IPS-NIHi11 (cell line): ENCODE measurements at regions not wholly inside any gene's neighbourhood (a gene's known extent, or its start where the extent isn't known, plus 50 kb on each side); places are given as distances from the start of the nearest gene placed in this dataset.

Source experiments
- DNase-seq: peaks from one replicate; pipeline ENCODE4 v3.0.0; 2012; ENCODE audit warnings: mixed read lengths, low spot score

- DNase-seq: no peak
Observed at GRCh38 chr2:192283450-192283849, 88.7 kb upstream of the TMEFF2 start.

DNA sequence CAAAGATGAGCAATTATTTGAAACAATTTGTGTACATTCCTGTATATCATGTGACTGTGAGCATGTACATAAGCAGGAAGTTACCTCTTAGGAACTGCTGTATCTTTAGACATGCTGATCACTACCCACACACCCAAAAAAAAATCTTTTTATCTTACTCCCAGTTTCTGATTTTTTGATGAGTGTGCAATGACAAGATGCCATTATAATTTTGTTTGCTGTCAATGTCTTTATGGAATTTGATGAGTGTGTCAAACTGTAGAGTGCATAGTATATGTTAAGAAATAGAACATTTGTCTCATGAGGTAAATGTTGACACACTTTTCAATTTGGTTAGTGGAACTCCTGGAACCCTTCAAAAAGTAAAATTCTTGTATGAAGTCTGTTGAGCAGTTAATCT is 84.0 kb upstream of the TMEFF2 start:
- DNase-seq: no peak

DNA sequence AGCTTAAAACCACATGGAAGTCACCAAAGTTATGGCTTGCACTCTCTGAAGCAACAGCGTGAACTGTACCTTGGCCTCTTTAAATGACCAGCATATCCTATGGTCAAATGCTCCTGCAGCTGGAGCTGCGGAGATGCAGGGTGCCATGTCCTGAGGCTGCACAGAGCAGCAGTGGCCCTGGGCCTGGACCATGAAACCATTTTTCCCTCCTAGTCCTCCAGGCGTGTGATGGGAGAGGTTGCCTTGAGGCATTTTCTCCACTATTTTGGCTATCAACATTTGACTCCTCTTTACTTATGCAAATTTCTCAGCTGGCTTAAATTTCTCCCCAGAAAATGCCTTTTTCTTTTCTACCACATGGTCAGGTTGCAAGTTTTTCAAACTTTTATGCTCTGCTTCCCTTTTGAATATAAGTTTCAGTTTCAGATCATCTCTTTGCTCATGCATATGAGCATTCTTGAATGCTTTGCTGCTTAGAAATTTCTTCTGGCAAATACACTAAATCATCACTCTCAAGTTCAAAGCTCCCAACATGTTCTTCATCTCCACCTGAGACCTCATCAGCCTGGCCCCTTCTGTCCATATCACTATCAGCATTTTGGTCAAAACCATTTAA is 82.9 kb upstream of the TMEFF2 start:
- DNase-seq: no peak

- DNase-seq: no peak
Observed at GRCh38 chr2:192275632-192276031, 80.9 kb upstream of the TMEFF2 start.

DNA sequence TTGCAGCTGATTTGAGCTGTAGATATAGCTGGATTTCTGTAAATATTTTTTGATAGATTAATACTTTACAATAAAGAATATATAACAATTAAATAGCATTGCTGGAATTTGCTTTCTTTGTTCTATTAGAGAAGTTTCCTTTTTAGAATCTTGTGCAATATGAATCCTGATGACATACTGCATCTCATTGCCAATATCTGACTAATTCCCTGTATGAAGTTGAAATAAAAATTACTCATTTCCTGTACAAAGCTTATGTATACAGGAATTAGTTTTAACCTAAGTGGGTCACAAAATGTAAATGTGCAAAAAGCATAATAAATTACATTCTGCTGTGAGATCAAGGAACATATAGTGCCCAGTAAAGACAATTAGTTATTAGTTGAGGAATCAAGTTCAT is 72.8 kb upstream of the TMEFF2 start:
- DNase-seq: no peak

GRCh38 chr2:192265751-192266150 is 71.0 kb upstream of the TMEFF2 start:
- no peak for DNase-seq

- no peak for DNase-seq
Observed at GRCh38 chr2:192254444-192254843, 59.7 kb upstream of the TMEFF2 start.

DNA sequence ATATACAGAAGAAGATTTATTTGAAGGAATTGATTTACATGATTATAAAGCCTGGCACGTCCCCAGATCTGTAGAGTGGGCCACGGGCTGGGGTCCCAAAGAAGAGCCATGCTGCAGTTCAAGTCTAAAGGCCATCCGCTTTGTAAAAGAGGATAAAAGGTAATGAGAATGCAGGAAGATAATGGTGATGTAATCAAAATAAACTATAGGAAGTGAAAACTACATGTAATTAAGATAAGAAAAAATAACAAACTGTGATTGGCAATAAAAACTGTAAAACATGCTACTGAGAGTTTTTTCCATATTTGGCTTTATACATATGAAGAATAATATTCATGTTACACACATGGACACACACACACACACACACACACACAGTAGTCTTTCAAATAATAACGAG is 59.0 kb upstream of the TMEFF2 start:
- DNase-seq: no peak

DNA sequence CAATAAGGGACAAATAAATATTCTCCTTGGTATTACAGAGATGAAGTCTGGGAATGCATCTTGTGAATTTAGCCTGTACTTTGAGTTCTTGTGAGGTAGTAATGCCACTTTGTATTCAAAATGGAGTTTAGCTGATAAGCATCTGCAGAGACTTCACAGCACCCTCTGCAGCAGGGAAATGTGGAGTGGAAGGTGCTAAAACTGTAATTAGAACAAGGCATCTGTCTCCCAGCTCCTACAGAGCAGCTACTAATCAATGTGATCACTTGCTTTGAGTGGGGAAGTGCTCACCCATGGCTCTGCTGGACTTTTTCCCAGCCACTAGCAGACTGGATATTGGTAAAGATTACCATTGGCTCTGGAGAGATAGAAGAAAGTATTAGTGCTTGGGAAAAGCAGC is 56.2 kb upstream of the TMEFF2 start:
- DNase-seq: no peak

DNA sequence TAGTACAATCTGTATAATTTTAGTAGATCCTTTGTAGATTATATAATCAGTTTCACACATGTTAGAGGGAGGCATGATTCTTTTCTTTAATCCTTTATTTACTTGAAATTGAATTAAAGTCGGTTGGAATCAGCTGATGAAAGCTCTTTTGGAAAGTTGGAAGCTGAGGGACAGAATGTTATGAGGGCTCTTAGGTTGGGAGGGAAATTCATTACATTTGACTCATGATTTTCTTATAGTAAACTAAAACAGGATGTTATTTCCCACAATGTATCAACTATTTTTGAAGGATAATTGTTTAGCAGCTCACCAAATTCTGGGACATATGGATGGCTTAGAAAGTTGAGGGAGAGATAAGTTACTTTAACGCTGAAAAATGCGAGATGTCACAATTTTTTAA is 52.7 kb upstream of the TMEFF2 start:
- DNase-seq: no peak

- no peak for DNase-seq
Observed at GRCh38 chr2:192246297-192246696, 51.6 kb upstream of the TMEFF2 start.

GRCh38 chr2:192245329-192245728 is 50.6 kb upstream of the TMEFF2 start:
- no peak for DNase-seq
